GM21717 (cell line): ENCODE measurements at regions not wholly inside any gene's neighbourhood (a gene's known extent, or its start where the extent isn't known, plus 50 kb on each side); places are given as distances from the start of the nearest gene placed in this dataset.
A peak's percentile ranks its signal among the peaks of the same experiment; 100 is the strongest.

Experiments used
- ATAC-seq: cut with Tn5 transposase; IDR thresholded peaks from one replicate; pipeline ENCODE4 v1.9.1; 2021; ENCODE audit warnings: mild to moderate bottlenecking, moderate library complexity; ENCODE audit not compliant: unreplicated experiment

GRCh38 chr6:138691595-138692057 lies 81.9 kb upstream of the CCDC28A start:
- no peak for ATAC-seq

DNA sequence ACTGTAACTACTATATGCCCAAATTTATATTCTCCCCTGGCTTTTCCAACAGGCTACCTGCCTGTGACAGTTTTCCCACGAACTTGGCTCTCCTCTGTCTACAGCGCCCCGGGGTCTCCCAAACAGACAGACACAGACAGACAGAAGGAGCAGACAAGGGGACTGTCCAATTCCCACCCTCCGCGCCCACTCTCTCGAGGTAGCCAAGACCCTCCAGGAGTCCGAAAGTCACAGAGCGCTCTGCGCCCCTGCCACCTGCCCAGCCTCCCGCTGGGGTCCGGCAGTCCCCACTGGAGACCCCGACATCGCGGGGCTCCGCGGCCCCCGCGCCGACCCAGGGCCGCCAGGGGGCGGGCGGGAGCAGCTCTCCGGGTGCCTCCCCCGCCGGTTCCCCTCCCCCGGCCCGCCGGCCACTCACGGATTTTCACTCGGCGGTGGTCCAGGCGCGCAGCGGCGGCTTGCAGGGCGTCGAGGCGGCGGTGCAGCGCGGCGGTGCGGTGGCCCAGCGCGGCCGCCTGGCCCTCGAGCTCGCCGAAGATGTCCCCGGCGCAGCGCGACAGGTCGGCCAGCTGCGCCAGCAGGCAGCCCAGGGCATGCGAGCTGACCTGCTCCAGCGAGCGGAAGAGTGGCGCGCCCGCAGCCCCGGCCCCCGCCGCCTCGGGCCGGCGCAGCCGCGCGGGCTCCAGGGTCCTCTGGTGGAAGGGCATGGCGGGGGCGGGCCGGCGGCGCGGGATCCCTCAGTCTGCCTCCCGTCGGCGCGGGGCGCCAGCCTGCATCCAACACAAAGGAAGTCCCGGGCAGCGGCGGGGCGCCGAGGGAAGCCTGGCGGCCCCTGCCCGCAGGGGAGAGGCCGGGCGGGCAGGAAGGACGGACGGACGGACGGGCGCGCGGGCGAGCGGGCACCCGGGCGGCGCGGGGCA lies 81.3 kb upstream of the CCDC28A start:
- peak; percentile 60 for ATAC-seq

DNA sequence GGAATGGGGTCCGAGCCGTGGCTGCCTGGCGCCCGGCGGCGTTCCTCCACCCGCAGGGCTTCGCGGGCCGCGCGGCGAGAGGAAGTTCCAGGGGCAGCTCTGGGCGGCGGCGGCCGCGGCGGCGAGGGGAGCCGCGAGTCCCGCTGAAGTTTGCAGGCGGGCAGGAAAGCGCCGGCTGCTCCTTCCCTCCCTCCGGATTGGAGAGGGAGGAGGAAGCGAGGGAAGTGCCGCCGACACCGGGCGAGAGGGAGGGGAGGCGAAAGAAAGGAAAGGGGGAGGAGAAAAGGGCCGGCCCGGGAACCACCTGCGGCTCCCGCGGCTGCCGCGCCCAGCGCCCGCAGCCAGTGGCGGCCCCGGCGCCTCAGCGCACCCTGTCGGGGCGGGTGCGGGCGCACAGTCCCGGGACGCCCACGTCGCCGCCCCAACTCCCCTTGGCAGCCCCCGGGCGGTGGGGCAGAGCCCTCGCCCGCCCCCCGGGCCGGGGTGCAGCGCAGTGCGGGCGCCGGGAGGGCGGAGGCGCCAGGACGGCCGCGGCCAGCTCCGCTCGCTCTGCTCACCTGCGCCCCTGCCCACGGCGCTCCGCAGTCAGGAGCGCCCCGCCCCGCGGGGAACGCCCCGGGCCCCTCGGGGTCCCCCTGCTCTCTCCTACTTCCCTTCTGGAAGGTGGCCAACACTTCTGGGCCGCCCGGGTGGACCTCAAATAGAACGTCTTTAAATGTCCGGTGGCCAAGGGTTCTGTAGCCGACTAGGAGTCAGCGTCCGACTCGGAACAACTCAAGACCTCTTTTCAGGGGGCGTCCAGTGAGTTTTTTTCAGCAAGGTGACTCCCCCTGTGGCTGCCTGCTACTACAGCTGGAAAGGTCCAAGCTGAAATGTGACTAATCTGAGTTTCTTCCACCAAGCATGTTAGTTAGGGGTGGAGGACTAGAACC lies 80.3 kb upstream of the CCDC28A start:
- ATAC-seq: peak; percentile 70

DNA sequence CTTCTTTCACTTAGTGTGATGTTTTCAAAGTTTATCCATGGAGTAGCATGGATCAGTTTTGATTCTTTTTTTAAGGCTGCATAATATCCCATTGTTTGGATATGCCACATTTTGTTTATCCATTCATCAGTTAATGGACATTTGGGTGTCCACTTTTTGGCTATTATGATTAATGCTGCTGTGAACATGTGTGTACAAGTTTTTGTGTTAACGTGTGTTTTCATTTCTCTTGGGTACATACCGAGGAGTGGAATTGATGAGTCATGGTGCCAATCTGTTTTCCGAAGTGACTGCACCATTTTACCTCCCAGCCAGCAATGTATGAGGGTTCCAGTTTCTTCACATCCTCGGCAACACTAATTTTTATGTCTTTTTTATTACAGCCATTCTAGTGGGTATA lies 78.4 kb upstream of the CCDC28A start:
- no peak for ATAC-seq

GRCh38 chr6:138714493-138714892 lies 59.1 kb upstream of the CCDC28A start:
- no peak for ATAC-seq

DNA sequence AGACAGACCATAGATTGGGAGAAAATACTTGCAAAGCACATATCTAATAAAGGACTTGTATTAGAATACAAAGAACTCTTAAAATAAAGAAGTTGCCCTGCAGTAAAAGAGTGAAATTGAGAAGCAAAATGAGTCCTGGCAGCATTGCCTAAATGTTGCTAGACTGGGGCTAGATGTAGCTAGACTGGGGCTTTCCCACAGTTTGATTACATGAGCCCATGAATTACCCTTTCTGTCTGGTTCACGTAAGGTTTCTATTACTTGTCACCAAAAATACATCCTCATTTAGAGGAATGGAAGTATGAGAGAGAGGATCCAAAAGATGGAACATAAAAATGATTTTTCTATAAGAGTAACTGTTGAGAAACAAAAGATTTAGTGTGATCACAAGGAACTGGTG lies 57.6 kb upstream of the CCDC28A start:
- no peak for ATAC-seq

GRCh38 chr6:138716971-138717665 lies 56.5 kb upstream of the CCDC28A start:
- no peak for ATAC-seq

DNA sequence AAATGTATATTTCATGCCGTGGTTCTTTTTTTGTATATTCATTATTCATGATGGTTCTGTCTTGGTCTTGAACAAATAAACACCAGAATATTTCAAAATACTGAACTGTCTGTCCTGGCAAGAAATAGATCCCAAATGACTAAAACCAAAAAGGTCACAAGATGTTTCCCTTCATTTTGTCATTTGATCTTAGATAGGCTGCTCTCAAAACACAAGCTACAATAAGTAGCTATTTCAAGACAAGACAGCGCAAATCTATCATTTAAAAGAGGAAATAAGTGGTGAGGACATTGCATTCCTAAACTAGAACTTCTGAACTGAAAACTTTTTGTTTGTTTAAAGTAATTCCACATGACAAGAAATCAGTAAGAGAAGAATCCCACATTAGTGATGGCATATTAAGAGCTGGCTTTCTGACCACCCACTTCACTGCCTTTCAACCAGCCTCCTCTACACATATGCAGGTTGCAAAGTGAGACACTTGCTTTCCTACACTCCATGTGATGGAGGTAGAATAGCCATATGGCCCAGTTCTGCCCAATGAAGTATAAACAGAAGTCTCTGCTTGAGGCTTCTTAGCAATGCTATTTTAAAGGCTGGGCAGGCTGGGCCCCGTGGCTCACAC lies 54.4 kb upstream of the CCDC28A start:
- ATAC-seq: no peak

- no peak for ATAC-seq
These were observed 53.8 kb upstream of the CCDC28A start for GRCh38 chr6:138719744-138720143.

GRCh38 chr6:138722425-138723371 lies 50.9 kb upstream of the CCDC28A start:
- no peak for ATAC-seq
